OCI-LY7 (cell line): ENCODE measurements at regions not wholly inside any gene's neighbourhood (a gene's known extent, or its start where the extent isn't known, plus 50 kb on each side); places are given as distances from the start of the nearest gene placed in this dataset.

ENCODE experiments used
- BruUV-seq: library from RNA; stranded (reverse); fragments of 400-500 nt; replicated peaks from 2 replicates; lab custom pipeline; 2021; lab: Mats Ljungman, UMichigan
- CTCF ChIA-PET: fragments of 300-600 bp; sonication (Branson Sonifier 250); formaldehyde crosslinking; loops from one replicate; lab custom pipeline; 2022; ENCODE audit warnings: antibody characterized with exemption; ENCODE audit not compliant: unreplicated experiment; lab: Charles Lee
- POLR2A ChIA-PET: fragments of 300-600 bp; sonication (Branson Sonifier 250); formaldehyde crosslinking; loops from one replicate; lab custom pipeline; 2022; ENCODE audit warnings: antibody characterized with exemption; lab: Charles Lee
- DNase-seq: peaks from one replicate; pipeline ENCODE4 v3.0.0-alpha.2; 2015; ENCODE audit warnings: low spot score
- H2AFZ ChIP-seq: fragments of 200-600 bp; sonication (generic), shearing (Covaris generic); 2 replicates; pipeline ENCODE4 v1.6.1; 2014; ENCODE audit warnings: mild to moderate bottlenecking, antibody characterized with exemption, low read length, moderate library complexity
- H3K27ac ChIP-seq: fragments of 200-600 bp; sonication (generic); 2 replicates; pipeline ENCODE4 v1.5.1; 2014; ENCODE audit warnings: mixed run types, low read depth, mild to moderate bottlenecking, moderate library complexity, low read length, inconsistent platforms; ENCODE audit not compliant: poor library complexity, severe bottlenecking
- H3K36me3 ChIP-seq: fragments of 200-600 bp; sonication (generic); 2 replicates; pipeline ENCODE4 v1.6.1; 2014; ENCODE audit warnings: mild to moderate bottlenecking, antibody characterized with exemption, low read length, moderate library complexity, mixed read lengths; ENCODE audit not compliant: insufficient read depth
- H3K4me1 ChIP-seq: fragments of 200-600 bp; sonication (generic); 2 replicates; pipeline ENCODE4 v1.5.1; 2014; ENCODE audit warnings: mild to moderate bottlenecking, low read length; ENCODE audit not compliant: insufficient read depth, poor library complexity, severe bottlenecking
- H3K4me2 ChIP-seq: fragments of 200-600 bp; sonication (generic); 2 replicates; pipeline ENCODE4 v1.6.1; 2014; ENCODE audit warnings: mild to moderate bottlenecking, low read length
- H3K4me3 ChIP-seq: fragments of 200-600 bp; sonication (generic); 2 replicates; pipeline ENCODE4 v1.5.1; 2014; ENCODE audit warnings: mild to moderate bottlenecking, low read depth, low read length; ENCODE audit not compliant: poor library complexity, severe bottlenecking
- H3K79me2 ChIP-seq: fragments of 200-600 bp; sonication (generic); 2 replicates; pipeline ENCODE4 v1.6.1; 2016; ENCODE audit warnings: low read depth, mild to moderate bottlenecking, low read length, moderate library complexity, mixed read lengths; ENCODE audit not compliant: insufficient read depth
- H3K9me2 ChIP-seq: fragments of 200-600 bp; sonication (generic); 2 replicates; pipeline ENCODE4 v1.6.1; 2016; ENCODE audit warnings: mild to moderate bottlenecking, low read length, mixed read lengths; ENCODE audit not compliant: insufficient read depth
- H3K9me3 ChIP-seq: fragments of 200-600 bp; sonication (generic); 2 replicates; pipeline ENCODE4 v1.6.1; 2014; ENCODE audit warnings: mild to moderate bottlenecking, mixed run types, low read length, mixed read lengths
- H4K20me1 ChIP-seq: fragments of 200-600 bp; sonication (generic); 2 replicates; pipeline ENCODE4 v1.6.1; 2014; ENCODE audit warnings: mild to moderate bottlenecking, antibody characterized with exemption, low read length, moderate library complexity, mixed read lengths; ENCODE audit not compliant: insufficient read depth
- EZH2phosphoT487 ChIP-seq: fragments of 200-600 bp; sonication (generic); IDR thresholded peaks from 2 replicates; pipeline ENCODE4 v1.6.1; 2018; ENCODE audit warnings: low read depth, borderline replicate concordance, mild to moderate bottlenecking, mixed run types, antibody characterized with exemption, low read length, moderate library complexity, mixed read lengths
- intact Hi-C: fragments of 100-400 bp; cut with micrococcal nuclease; formaldehyde crosslinking; loops from one replicate; pipeline ENCODE4 v1.10.0; 2022; ENCODE audit not compliant: unreplicated experiment
- TF ChIP-seq, protein P1 (sequence below): fragments of 200-600 bp; sonication (generic); conservative IDR thresholded peaks from 2 replicates; pipeline ENCODE4 v1.5.1; 2014; ENCODE audit warnings: mild to moderate bottlenecking, antibody characterized with exemption, low read length, moderate library complexity, mixed read lengths

- CTCF ChIA-PET: no interaction called here
- no peaks in the 10 kb centered on the region for H4K20me1 ChIP-seq
- no peak overlapping the region for H3K27ac ChIP-seq
- no peak for TF ChIP-seq EZH2phosphoT487
- TF ChIP-seq, protein P1, sequence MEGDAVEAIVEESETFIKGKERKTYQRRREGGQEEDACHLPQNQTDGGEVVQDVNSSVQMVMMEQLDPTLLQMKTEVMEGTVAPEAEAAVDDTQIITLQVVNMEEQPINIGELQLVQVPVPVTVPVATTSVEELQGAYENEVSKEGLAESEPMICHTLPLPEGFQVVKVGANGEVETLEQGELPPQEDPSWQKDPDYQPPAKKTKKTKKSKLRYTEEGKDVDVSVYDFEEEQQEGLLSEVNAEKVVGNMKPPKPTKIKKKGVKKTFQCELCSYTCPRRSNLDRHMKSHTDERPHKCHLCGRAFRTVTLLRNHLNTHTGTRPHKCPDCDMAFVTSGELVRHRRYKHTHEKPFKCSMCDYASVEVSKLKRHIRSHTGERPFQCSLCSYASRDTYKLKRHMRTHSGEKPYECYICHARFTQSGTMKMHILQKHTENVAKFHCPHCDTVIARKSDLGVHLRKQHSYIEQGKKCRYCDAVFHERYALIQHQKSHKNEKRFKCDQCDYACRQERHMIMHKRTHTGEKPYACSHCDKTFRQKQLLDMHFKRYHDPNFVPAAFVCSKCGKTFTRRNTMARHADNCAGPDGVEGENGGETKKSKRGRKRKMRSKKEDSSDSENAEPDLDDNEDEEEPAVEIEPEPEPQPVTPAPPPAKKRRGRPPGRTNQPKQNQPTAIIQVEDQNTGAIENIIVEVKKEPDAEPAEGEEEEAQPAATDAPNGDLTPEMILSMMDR: no peak
- no peak overlapping the region for H2AFZ ChIP-seq
- no peaks in the 10 kb centered on the region for H3K9me2 ChIP-seq
- H3K36me3 ChIP-seq: no peaks in the 10 kb centered on the region
- no TSS peak for BruUV-seq
- H3K4me2 ChIP-seq: no peak overlapping the region
- H3K79me2 ChIP-seq: no peaks in the 10 kb centered on the region
- POLR2A ChIA-PET: no interaction called here
- DNase-seq: no peak
- no peaks in the 10 kb centered on the region for H3K9me3 ChIP-seq
- no peak overlapping the region for H3K4me3 ChIP-seq
- intact Hi-C loops: no loop called here
- H3K4me1 ChIP-seq: no peaks in the 10 kb centered on the region
Observed at GRCh38 chr2:129285012-129285411, 694.5 kb upstream of the RAB6C start.

- no peak overlapping the region for H3K27ac ChIP-seq
- ChIA-PET CTCF (no interaction called here), POLR2A (no interaction called here)
- H3K9me2 ChIP-seq: no peaks in the 10 kb centered on the region
- H3K4me1 ChIP-seq: no peaks in the 10 kb centered on the region
- H3K4me2 ChIP-seq: no peak overlapping the region
- no peaks in the 10 kb centered on the region for H3K9me3 ChIP-seq
- H2AFZ ChIP-seq: no peak overlapping the region
- no peaks in the 10 kb centered on the region for H3K79me2 ChIP-seq
- no peak for TF ChIP-seq EZH2phosphoT487
- TF ChIP-seq, protein P1: no peak
- H4K20me1 ChIP-seq: no peaks in the 10 kb centered on the region
- no peaks in the 10 kb centered on the region for H3K36me3 ChIP-seq
- no peak for DNase-seq
- no TSS peak for BruUV-seq
- intact Hi-C loops: no loop called here
- H3K4me3 ChIP-seq: no peak overlapping the region
Observed at GRCh38 chr2:129293326-129293725, 686.1 kb upstream of the RAB6C start.

DNA sequence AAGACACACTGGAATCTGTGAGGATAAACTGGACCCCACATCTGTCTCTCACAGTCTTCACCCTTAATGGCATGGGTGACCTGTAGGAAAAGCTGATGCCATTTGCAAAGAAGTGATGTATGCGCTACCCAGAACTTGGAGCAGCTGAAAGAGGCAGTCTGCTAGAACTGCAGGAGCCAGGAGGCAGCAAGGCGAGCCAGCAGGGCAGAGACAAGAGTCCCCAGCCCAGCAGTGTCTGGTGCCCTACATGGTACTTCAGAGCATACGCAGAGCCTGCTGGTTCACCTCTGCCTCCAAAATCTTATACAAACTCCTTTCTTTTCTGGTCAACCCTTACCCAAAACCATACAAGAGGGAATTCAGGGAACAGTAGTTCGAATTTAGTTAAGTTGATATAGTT, 683.1 kb upstream of the RAB6C start:
- CTCF ChIA-PET: no interaction called here
- Histone ChIP-seq H3K4me2 (no peak overlapping the region), H2AFZ (no peak overlapping the region), H3K9me2 (no peaks in the 10 kb centered on the region), H3K4me1 (no peaks in the 10 kb centered on the region), H3K79me2 (no peaks in the 10 kb centered on the region), H3K27ac (no peak overlapping the region), H3K4me3 (no peak overlapping the region), H3K9me3 (no peaks in the 10 kb centered on the region), H4K20me1 (no peaks in the 10 kb centered on the region), H3K36me3 (no peaks in the 10 kb centered on the region)
- intact Hi-C loops: no loop called here
- TF ChIP-seq, protein P1: no peak
- TF ChIP-seq EZH2phosphoT487: no peak
- DNase-seq: no peak
- POLR2A ChIA-PET: no interaction called here
- no TSS peak for BruUV-seq
